ENCODE measurements at regions not wholly inside any gene's neighbourhood (a gene's known extent, or its start where the extent isn't known, plus 50 kb on each side); places are given as distances from the start of the nearest gene placed in this dataset.
"Not testable (repeated sequence)": the region's sequence is repeated elsewhere in the genome, so short reads cannot be mapped to it uniquely, and the experiment has no call there.

DNA sequence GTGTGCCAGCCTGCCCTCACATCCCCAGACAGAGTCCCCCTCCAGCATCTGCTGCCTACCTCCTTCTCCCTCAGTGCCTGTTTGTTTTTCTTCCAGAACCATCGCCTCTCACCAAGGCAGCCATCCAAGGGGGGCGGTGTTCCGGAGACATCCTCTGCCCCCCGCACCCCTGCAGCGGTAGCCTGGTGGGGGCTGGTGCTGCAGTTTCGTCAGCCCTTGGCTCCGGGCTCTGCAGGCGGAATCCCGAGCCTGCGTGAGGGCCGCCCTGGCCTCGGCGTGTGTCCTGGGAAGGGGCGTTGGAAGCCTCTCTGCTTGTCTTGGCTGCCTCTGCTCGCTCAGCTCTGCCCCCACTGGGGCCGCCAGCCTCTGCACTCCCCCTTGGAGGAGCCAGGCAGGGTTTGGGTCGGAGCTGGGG is 126.0 kb upstream of the CIBAR2 start:
- Histone ChIP-seq H3K27me3 (ENCODE audit: control insufficient read depth, insufficient read depth, low read length) (peaks cover 3% of the 10 kb centered on the region), H3K36me3 (ENCODE audit: control insufficient read depth, insufficient read depth, low read length) (no peaks in the 10 kb centered on the region), H3K27ac (ENCODE audit: low read depth, low read length) (no peak overlapping the region), H3K4me1 (ENCODE audit: control insufficient read depth, insufficient read depth, low read length) (peaks cover 5% of the 10 kb centered on the region), H3K4me3 (ENCODE audit: low read length) (no peak overlapping the region), H3K9ac (ENCODE audit: low read length) (no peak overlapping the region)

DNA sequence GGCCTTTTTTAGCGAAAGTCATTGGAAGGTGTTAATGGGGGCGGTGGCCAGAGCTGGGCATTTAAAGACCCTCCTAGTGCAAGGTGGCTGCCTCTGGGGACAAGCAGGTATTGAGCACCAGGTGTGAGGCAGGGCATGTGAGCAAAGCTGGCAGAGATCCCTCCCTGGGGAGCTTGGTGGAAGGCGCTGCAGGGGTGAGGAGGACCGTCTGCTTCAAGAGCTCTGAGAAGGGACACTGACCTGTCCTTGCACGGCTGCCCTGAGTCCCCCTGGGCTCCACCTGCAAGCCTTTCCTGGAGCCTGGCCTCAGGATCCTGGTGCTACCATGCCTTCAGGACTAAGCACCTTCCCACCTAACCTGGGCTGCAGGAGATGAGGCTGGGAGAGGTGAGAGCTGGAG is 127.0 kb upstream of the CIBAR2 start:
- Histone ChIP-seq H3K27ac (ENCODE audit: low read depth, low read length) (no peak overlapping the region), H3K36me3 (ENCODE audit: control insufficient read depth, insufficient read depth, low read length) (no peaks in the 10 kb centered on the region), H3K4me3 (ENCODE audit: low read length) (no peak overlapping the region), H3K27me3 (ENCODE audit: control insufficient read depth, insufficient read depth, low read length) (peaks cover 3% of the 10 kb centered on the region), H3K4me1 (ENCODE audit: control insufficient read depth, insufficient read depth, low read length) (peaks cover 5% of the 10 kb centered on the region), H3K9ac (ENCODE audit: low read length) (no peak overlapping the region)

DNA sequence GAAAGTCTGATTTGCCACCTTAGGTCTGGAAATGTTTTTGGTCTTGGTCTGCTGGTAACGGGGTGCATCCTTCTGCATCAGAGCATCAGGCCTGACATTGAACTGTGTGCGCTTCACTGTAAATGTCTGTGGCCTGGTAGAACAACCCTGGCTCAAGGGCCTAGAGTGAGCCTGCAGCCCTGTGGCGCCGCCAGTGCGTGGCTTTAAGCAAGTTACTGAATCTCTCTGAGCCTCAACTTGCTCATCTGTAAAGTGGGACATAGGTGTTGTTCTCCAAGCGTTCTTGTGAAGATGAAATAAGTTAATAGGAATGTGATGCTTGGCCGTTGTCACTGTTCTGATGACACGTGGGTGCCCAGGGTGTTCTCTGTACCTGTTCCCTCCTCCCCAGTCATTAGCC is 127.6 kb upstream of the CIBAR2 start:
- Histone ChIP-seq H3K27me3 (ENCODE audit: control insufficient read depth, insufficient read depth, low read length) (peaks cover 3% of the 10 kb centered on the region), H3K4me3 (ENCODE audit: low read length) (no peak overlapping the region), H3K9ac (ENCODE audit: low read length) (no peak overlapping the region), H3K27ac (ENCODE audit: low read depth, low read length) (no peak overlapping the region), H3K36me3 (ENCODE audit: control insufficient read depth, insufficient read depth, low read length) (no peaks in the 10 kb centered on the region), H3K4me1 (ENCODE audit: control insufficient read depth, insufficient read depth, low read length) (peaks cover 5% of the 10 kb centered on the region)

DNA sequence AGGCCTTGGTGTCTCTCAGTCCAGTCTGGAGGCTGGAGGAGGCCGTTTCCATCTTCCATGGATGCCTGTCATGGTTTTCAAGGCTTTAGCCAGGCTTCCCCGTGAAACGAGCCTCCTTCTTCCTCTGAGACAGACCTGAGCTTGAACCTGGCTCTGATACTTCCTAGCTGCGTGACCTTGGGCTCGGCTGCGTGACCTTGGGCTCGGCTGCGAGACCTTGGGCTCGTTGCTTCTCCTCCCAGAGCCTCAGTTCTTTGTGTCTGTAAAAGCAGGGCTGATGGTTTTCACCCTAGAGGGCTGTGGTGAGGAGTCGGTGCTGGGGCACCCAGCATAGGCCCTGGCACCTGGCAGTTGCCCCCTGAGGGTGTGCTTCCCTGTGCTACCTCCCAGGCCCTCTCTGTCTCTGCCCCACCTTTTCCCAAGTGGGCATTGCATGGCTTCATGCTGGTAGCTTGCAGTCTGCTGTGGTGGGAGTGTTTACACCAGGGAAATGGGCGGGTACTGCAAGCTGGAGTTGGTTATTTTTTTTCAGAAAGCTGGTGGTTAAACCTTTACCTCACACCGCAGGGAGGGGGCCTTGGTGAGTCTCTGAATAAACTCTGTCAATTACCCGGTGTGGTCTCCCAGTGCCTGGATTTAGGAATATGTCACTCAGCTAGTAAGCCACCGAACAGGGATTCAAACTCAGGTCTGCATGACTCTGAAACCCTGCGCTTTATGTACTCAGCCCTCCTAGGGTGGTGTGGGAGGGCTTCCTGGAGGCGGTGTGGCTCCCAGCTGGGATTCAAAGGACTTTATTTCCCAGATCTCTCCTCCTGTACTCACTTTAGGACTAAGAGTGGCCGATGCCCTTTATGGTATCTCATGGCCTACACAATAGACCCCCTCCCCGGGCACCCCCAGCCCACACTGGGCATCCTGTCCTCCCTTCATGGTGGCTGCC is 129.0 kb upstream of the CIBAR2 start:
- H3K27ac ChIP-seq (ENCODE audit: low read depth, low read length) = no peak overlapping the region
- H3K4me3 ChIP-seq (ENCODE audit: low read length) = no peak overlapping the region
- H3K36me3 ChIP-seq (ENCODE audit: control insufficient read depth, insufficient read depth, low read length) = no peaks in the 10 kb centered on the region
- peaks cover 3% of the 10 kb centered on the region for H3K27me3 ChIP-seq (ENCODE audit: control insufficient read depth, insufficient read depth, low read length)
- H3K4me1 ChIP-seq (ENCODE audit: control insufficient read depth, insufficient read depth, low read length) = peaks cover 9% of the 10 kb centered on the region
- H3K9ac ChIP-seq (ENCODE audit: low read length) = no peak overlapping the region

DNA sequence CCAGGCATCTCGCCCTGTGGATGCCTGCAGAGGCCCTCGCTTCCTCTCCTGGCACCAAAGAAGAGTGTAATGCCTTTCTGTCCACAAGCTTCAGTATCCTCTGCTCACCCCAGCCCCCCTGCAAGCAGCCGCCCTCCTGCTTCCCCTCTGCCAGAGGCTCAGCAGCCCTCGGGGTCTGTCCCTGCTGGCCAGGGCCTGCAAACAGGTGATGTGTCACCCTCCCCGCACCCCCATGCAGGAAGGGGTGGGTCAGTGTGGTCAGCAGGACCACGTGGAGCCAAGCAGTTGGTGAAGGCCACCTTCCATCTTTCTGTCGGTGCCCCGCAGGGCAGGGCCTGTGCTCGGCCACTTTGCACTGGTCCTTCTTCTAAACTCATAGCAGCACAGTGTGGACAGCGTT is 129.9 kb upstream of the CIBAR2 start:
- Histone ChIP-seq H3K9ac (ENCODE audit: low read length) (no peak overlapping the region), H3K27me3 (ENCODE audit: control insufficient read depth, insufficient read depth, low read length) (no peaks in the 10 kb centered on the region), H3K4me3 (ENCODE audit: low read length) (no peak overlapping the region), H3K36me3 (ENCODE audit: control insufficient read depth, insufficient read depth, low read length) (no peaks in the 10 kb centered on the region), H3K27ac (ENCODE audit: low read depth, low read length) (no peak overlapping the region), H3K4me1 (ENCODE audit: control insufficient read depth, insufficient read depth, low read length) (peaks cover 9% of the 10 kb centered on the region)

DNA sequence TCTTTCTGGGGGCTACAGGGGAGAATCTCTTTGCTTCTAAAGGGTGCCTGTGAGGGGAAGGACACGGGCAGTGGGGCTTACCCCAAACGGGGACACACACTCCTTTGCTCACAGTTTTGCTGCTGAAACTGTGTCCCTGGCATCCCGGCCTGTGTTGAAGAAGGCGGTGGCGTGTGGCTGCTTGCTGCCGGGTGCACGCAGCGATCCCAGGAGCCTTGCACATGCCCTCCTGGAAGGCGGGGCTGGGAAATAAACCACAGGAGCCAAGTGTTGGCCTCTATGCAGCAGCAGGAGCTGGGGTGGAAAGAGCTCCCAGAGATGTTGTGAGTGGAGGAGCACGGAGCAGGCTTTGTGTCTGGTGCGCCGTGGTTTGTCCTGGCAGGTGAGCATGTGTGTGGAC is 131.0 kb upstream of the CIBAR2 start:
- H3K4me1 ChIP-seq (ENCODE audit: control insufficient read depth, insufficient read depth, low read length) = peaks cover 7% of the 10 kb centered on the region

DNA sequence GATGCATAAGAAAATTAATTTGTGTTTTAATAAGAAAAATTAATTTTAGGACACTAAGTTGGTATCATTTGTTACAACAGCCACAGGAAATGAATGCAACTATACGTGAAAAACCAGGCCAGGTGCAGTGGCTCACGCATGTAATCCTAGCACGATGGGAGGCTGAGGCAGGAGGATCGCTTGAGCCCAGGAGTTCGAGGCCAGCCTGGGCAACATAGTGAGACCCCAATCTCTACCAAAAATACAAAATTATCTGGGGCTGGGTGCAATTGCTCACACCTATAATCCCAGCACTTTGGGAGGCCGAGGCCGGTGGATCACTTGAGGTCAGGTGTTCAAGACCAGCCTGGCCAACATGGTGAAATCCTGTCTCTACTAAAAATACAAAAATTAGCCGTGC is 132.2 kb upstream of the CIBAR2 start:
- not testable (repeated sequence) for H3K4me3 ChIP-seq (ENCODE audit: low read length); H3K9ac ChIP-seq (ENCODE audit: low read length); H3K36me3 ChIP-seq (ENCODE audit: control insufficient read depth, insufficient read depth, low read length); H3K27ac ChIP-seq (ENCODE audit: low read depth, low read length); H3K4me1 ChIP-seq (ENCODE audit: control insufficient read depth, insufficient read depth, low read length); H3K27me3 ChIP-seq (ENCODE audit: control insufficient read depth, insufficient read depth, low read length)

More for the DNA sequence above, 131.0 kb upstream of the CIBAR2 start:
- Histone ChIP-seq H3K4me3 (ENCODE audit: low read length) (no peak overlapping the region), H3K36me3 (ENCODE audit: control insufficient read depth, insufficient read depth, low read length) (no peaks in the 10 kb centered on the region), H3K27me3 (ENCODE audit: control insufficient read depth, insufficient read depth, low read length) (no peaks in the 10 kb centered on the region), H3K27ac (ENCODE audit: low read depth, low read length) (no peak overlapping the region), H3K9ac (ENCODE audit: low read length) (no peak overlapping the region)

DNA sequence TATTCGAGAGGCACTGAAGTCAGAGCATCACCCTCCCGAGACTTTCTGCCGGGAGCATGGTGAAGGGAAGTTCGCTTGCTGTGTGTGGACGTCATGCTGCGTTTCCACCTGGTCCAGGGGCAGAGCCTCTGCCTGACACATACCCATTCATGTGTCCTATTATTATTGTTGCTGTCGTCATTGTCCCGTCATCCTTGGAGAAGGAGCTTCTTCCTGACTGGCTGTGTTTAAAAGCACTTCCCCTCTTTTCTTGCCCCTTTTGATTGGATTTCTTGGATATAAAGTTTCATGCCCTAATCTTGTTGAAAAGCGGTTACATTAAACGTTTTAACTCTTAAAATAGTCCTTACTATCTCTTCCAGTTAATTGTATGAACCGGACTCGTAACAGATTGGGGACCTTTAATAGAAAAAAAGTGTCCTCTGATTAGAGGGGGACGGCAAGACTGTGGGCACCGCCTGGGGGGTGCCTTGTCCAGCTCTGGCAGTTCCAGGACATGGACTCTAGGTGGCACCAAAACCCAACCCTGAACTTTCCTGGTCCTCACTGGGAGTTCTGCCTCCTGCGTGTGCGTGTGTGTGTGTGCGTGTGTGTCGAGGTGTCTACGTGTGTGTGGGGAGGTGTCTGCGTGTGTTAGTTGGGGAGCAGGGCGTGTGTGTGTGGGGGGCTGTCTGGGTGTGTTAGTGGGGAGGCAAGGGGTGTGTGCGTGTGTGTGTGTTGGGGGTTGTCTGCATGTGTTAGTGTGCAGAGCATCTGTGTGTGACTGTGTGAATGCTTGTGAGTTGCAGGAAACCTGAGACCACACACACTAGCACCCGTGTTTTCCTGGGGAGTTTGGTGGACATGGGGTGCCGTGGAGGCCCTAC is 133.3 kb upstream of the CIBAR2 start:
- Histone ChIP-seq H3K27me3 (ENCODE audit: control insufficient read depth, insufficient read depth, low read length) (no peaks in the 10 kb centered on the region), H3K36me3 (ENCODE audit: control insufficient read depth, insufficient read depth, low read length) (no peaks in the 10 kb centered on the region), H3K4me1 (ENCODE audit: control insufficient read depth, insufficient read depth, low read length) (peaks cover 4% of the 10 kb centered on the region), H3K27ac (ENCODE audit: low read depth, low read length) (no peak overlapping the region), H3K9ac (ENCODE audit: low read length) (no peak overlapping the region), H3K4me3 (ENCODE audit: low read length) (no peak overlapping the region)

DNA sequence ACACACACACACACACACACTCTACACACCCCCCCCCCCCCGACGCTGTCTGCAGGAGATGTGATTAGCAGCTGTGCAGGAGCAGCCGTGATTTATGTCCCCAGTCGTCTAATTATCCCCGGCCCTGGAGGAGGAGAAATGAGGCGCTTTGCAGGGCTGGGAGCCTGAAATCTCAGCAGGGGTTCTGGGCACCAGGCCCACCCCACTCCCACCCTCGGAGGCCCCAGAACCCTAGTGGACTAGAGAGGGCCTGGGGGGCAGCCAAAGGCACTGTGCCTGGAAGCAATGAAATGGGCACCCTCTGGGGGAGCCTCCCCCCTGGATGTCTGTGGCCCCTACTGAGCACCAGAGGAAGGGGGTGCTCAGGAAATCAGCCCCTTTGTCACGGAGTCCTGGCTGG is 134.2 kb upstream of the CIBAR2 start:
- H3K4me1 ChIP-seq (ENCODE audit: control insufficient read depth, insufficient read depth, low read length) = peaks cover 4% of the 10 kb centered on the region
- H3K27ac ChIP-seq (ENCODE audit: low read depth, low read length) = no peak overlapping the region
- no peak overlapping the region for H3K9ac ChIP-seq (ENCODE audit: low read length)
- H3K36me3 ChIP-seq (ENCODE audit: control insufficient read depth, insufficient read depth, low read length) = no peaks in the 10 kb centered on the region
- H3K27me3 ChIP-seq (ENCODE audit: control insufficient read depth, insufficient read depth, low read length) = no peaks in the 10 kb centered on the region
- no peak overlapping the region for H3K4me3 ChIP-seq (ENCODE audit: low read length)

DNA sequence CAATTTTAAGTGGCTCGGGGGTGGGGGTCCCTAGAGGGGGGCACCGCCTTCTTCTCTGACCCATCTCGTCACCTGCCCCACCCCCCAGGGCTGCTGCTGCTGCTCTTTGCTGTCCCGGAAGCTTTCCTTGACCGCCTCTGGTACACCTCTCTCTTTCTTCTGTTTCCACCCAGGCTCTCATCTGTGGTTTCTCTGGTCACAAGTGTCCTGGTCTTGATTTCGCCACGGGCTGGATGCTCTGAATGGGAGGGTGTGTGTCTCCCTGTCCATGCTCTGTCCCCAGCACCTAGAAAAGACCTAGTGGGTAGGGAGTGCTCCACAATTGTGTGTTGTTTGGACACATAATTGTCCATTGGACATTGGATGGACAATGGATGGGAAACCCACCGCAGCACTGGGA is 134.7 kb upstream of the CIBAR2 start:
- Histone ChIP-seq H3K27me3 (ENCODE audit: control insufficient read depth, insufficient read depth, low read length) (no peaks in the 10 kb centered on the region), H3K27ac (ENCODE audit: low read depth, low read length) (no peak overlapping the region), H3K9ac (ENCODE audit: low read length) (no peak overlapping the region), H3K4me3 (ENCODE audit: low read length) (no peak overlapping the region), H3K36me3 (ENCODE audit: control insufficient read depth, insufficient read depth, low read length) (no peaks in the 10 kb centered on the region), H3K4me1 (ENCODE audit: control insufficient read depth, insufficient read depth, low read length) (peaks cover 4% of the 10 kb centered on the region)

DNA sequence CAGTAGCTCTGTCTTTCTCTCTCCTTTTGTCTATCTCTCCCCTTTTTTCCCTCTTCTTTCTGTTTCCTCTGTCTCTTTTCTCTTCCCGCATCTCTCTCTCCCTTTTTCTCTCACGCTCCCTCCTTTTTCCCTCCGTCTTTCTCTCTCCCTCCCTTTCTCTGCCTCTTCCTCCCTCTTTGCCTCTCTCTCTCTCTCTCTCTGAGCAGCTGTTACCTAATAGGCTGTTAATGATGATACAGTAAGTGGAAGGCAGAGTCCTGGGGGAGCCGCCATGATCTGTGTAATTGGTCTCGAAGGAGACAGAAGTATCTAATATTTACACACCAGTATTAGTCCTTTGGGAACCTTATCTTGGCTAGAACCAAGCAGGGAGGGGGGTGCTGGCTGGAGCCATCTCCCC is 136.1 kb upstream of the CIBAR2 start:
- H3K4me3 ChIP-seq (ENCODE audit: low read length) = no peak overlapping the region
- H3K4me1 ChIP-seq (ENCODE audit: control insufficient read depth, insufficient read depth, low read length) = peaks cover 4% of the 10 kb centered on the region
- no peaks in the 10 kb centered on the region for H3K36me3 ChIP-seq (ENCODE audit: control insufficient read depth, insufficient read depth, low read length)
- no peak overlapping the region for H3K9ac ChIP-seq (ENCODE audit: low read length)
- no peaks in the 10 kb centered on the region for H3K27me3 ChIP-seq (ENCODE audit: control insufficient read depth, insufficient read depth, low read length)
- no peak overlapping the region for H3K27ac ChIP-seq (ENCODE audit: low read depth, low read length)

DNA sequence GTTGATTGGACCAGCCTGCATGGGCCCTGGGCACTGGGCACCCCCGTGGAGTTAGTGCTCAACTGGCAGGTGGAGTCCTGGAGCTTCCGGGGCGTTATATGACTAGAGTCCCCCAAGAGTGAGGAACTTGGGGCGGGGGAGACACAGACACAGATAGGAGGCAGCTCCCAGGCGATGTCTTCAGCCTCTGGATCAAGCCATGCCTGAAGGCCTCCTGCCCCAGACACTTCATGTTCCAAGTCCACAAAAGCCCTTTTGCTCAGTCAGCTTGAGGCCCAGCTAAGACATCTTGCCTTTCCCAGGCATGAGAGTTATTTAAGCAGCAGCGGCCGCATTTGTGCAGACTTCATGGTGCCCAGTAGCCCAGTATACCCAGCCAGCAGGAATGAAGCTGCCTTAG is 136.6 kb upstream of the CIBAR2 start:
- Histone ChIP-seq H3K36me3 (ENCODE audit: control insufficient read depth, insufficient read depth, low read length) (no peaks in the 10 kb centered on the region), H3K4me1 (ENCODE audit: control insufficient read depth, insufficient read depth, low read length) (peaks cover 4% of the 10 kb centered on the region), H3K9ac (ENCODE audit: low read length) (no peak overlapping the region), H3K27me3 (ENCODE audit: control insufficient read depth, insufficient read depth, low read length) (no peaks in the 10 kb centered on the region), H3K27ac (ENCODE audit: low read depth, low read length) (no peak overlapping the region), H3K4me3 (ENCODE audit: low read length) (no peak overlapping the region)
